Astrocyte (in vitro differentiated cells and primary cell): ENCODE measurements at regions not wholly inside any gene's neighbourhood (a gene's known extent, or its start where the extent isn't known, plus 50 kb on each side); places are given as distances from the start of the nearest gene placed in this dataset.
"Not testable (repeated sequence)": the region's sequence is repeated elsewhere in the genome, so short reads cannot be mapped to it uniquely, and the experiment has no call there.

Experiments
- EZH2 ChIP-seq: IDR thresholded peaks from 2 replicates; pipeline ENCODE4 v1.6.1; 2012; ENCODE audit warnings: mild to moderate bottlenecking, low read length, inconsistent platforms; ENCODE audit not compliant: insufficient read depth
- TF ChIP-seq, protein P1 (sequence below): IDR thresholded peaks from 2 replicates; pipeline ENCODE4 v1.5.1; 2011; ENCODE audit warnings: low read depth, mild to moderate bottlenecking, inconsistent platforms, low read length, moderate library complexity; ENCODE audit not compliant: insufficient read depth

DNA sequence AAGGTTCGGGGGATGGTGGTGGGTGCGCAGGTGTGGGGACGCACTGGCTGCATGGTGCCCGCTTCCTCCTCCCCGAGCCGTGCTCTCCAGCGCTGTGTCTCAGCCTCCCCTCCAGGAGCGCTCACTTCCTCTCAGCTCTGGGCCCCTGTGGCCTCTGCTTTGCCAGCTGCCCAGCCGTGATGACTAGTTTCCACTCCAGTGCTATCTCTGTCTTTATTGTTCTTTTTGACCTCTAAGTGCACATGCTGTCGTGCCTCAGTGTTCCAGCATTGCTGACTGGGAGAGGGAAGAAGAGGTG lies 71.0 kb downstream of the NPIPB11 start:
- TF ChIP-seq, protein P1, sequence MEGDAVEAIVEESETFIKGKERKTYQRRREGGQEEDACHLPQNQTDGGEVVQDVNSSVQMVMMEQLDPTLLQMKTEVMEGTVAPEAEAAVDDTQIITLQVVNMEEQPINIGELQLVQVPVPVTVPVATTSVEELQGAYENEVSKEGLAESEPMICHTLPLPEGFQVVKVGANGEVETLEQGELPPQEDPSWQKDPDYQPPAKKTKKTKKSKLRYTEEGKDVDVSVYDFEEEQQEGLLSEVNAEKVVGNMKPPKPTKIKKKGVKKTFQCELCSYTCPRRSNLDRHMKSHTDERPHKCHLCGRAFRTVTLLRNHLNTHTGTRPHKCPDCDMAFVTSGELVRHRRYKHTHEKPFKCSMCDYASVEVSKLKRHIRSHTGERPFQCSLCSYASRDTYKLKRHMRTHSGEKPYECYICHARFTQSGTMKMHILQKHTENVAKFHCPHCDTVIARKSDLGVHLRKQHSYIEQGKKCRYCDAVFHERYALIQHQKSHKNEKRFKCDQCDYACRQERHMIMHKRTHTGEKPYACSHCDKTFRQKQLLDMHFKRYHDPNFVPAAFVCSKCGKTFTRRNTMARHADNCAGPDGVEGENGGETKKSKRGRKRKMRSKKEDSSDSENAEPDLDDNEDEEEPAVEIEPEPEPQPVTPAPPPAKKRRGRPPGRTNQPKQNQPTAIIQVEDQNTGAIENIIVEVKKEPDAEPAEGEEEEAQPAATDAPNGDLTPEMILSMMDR = not testable (repeated sequence)
- not testable (repeated sequence) for TF ChIP-seq EZH2
